ENCODE measurements at regions not wholly inside any gene's neighbourhood (a gene's known extent, or its start where the extent isn't known, plus 50 kb on each side); places are given as distances from the start of the nearest gene placed in this dataset.

GRCh38 chr18:65415098-65415497 is 335.7 kb upstream of the CDH7 start:
- no peak overlapping the region for H3K27ac Mint-ChIP-seq
- H3K4me3 Mint-ChIP-seq = no peak overlapping the region
- no peaks in the 10 kb centered on the region for H3K4me1 Mint-ChIP-seq
- intact Hi-C loops (cut with micrococcal nuclease) = loop anchor here (5.0 kb wide), 1 partner anchor 168 kb away; no protein-coding TSS in a partner anchor
- no peaks in the 10 kb centered on the region for H3K9me3 Mint-ChIP-seq
- H3K27me3 Mint-ChIP-seq = no peaks in the 10 kb centered on the region
- no peak for DNase-seq
- H3K36me3 Mint-ChIP-seq (ENCODE audit: low read depth) = no peaks in the 10 kb centered on the region

GRCh38 chr18:65414501-65414900 is 336.3 kb upstream of the CDH7 start:
- no peaks in the 10 kb centered on the region for H3K36me3 Mint-ChIP-seq (ENCODE audit: low read depth)
- H3K27ac Mint-ChIP-seq = no peak overlapping the region
- no peaks in the 10 kb centered on the region for H3K9me3 Mint-ChIP-seq
- intact Hi-C loops (cut with micrococcal nuclease) = no loop called here
- no peaks in the 10 kb centered on the region for H3K27me3 Mint-ChIP-seq
- no peak for DNase-seq
- H3K4me1 Mint-ChIP-seq = no peaks in the 10 kb centered on the region
- H3K4me3 Mint-ChIP-seq = no peak overlapping the region

GRCh38 chr18:65411061-65411460 is 339.8 kb upstream of the CDH7 start:
- Mint-ChIP-seq H3K36me3 (ENCODE audit: low read depth) (no peaks in the 10 kb centered on the region), H3K27me3 (no peaks in the 10 kb centered on the region), H3K4me1 (no peaks in the 10 kb centered on the region), H3K27ac (no peak overlapping the region), H3K4me3 (no peak overlapping the region), H3K9me3 (no peaks in the 10 kb centered on the region)
- DNase-seq = no peak
- intact Hi-C loops (cut with micrococcal nuclease) = no loop called here

GRCh38 chr18:65409261-65409660 is 341.6 kb upstream of the CDH7 start:
- Mint-ChIP-seq H3K9me3 (peaks cover 10% of the 10 kb centered on the region), H3K4me1 (no peaks in the 10 kb centered on the region), H3K36me3 (ENCODE audit: low read depth) (no peaks in the 10 kb centered on the region), H3K27me3 (no peaks in the 10 kb centered on the region), H3K27ac (no peak overlapping the region), H3K4me3 (no peak overlapping the region)
- intact Hi-C loops (cut with micrococcal nuclease) = no loop called here
- DNase-seq = no peak

- intact Hi-C loops (cut with micrococcal nuclease) = no loop called here
- no peak overlapping the region for H3K4me3 Mint-ChIP-seq
- H3K9me3 Mint-ChIP-seq = peaks cover 10% of the 10 kb centered on the region
- H3K27me3 Mint-ChIP-seq = no peaks in the 10 kb centered on the region
- H3K27ac Mint-ChIP-seq = no peak overlapping the region
- H3K36me3 Mint-ChIP-seq (ENCODE audit: low read depth) = no peaks in the 10 kb centered on the region
- H3K4me1 Mint-ChIP-seq = no peaks in the 10 kb centered on the region
- no peak for DNase-seq
These were observed 347.3 kb upstream of the CDH7 start for GRCh38 chr18:65403534-65403933.

GRCh38 chr18:65399091-65399490 is 351.7 kb upstream of the CDH7 start:
- Mint-ChIP-seq H3K9me3 (no peaks in the 10 kb centered on the region), H3K27ac (no peak overlapping the region), H3K4me3 (no peak overlapping the region), H3K36me3 (ENCODE audit: low read depth) (no peaks in the 10 kb centered on the region), H3K4me1 (no peaks in the 10 kb centered on the region), H3K27me3 (no peaks in the 10 kb centered on the region)
- intact Hi-C loops (cut with micrococcal nuclease) = no loop called here
- DNase-seq = no peak

GRCh38 chr18:65398347-65399075 is 352.3 kb upstream of the CDH7 start:
- Mint-ChIP-seq H3K36me3 (ENCODE audit: low read depth) (no peaks in the 10 kb centered on the region), H3K27ac (no peak overlapping the region), H3K9me3 (no peaks in the 10 kb centered on the region), H3K4me3 (no peak overlapping the region), H3K4me1 (no peaks in the 10 kb centered on the region), H3K27me3 (no peaks in the 10 kb centered on the region)
- DNase-seq = no peak
- intact Hi-C loops (cut with micrococcal nuclease) = no loop called here

GRCh38 chr18:65380986-65381385 is 369.8 kb upstream of the CDH7 start:
- H3K4me1 Mint-ChIP-seq = no peaks in the 10 kb centered on the region
- intact Hi-C loops (cut with micrococcal nuclease) = no loop called here
- no peak overlapping the region for H3K27ac Mint-ChIP-seq
- DNase-seq = no peak
- H3K36me3 Mint-ChIP-seq (ENCODE audit: low read depth) = no peaks in the 10 kb centered on the region
- no peak overlapping the region for H3K4me3 Mint-ChIP-seq
- H3K9me3 Mint-ChIP-seq = peaks cover 1% of the 10 kb centered on the region
- H3K27me3 Mint-ChIP-seq = no peaks in the 10 kb centered on the region

GRCh38 chr18:65380571-65380970 is 370.2 kb upstream of the CDH7 start:
- no peaks in the 10 kb centered on the region for H3K36me3 Mint-ChIP-seq (ENCODE audit: low read depth)
- no peaks in the 10 kb centered on the region for H3K4me1 Mint-ChIP-seq
- no peak overlapping the region for H3K4me3 Mint-ChIP-seq
- intact Hi-C loops (cut with micrococcal nuclease) = no loop called here
- DNase-seq = no peak
- H3K27ac Mint-ChIP-seq = no peak overlapping the region
- H3K27me3 Mint-ChIP-seq = no peaks in the 10 kb centered on the region
- H3K9me3 Mint-ChIP-seq = no peaks in the 10 kb centered on the region

GRCh38 chr18:65372904-65373303 is 377.9 kb upstream of the CDH7 start:
- intact Hi-C loops (cut with micrococcal nuclease) = no loop called here
- Mint-ChIP-seq H3K27me3 (no peaks in the 10 kb centered on the region), H3K9me3 (peaks cover 6% of the 10 kb centered on the region), H3K4me1 (no peaks in the 10 kb centered on the region), H3K4me3 (no peak overlapping the region), H3K36me3 (ENCODE audit: low read depth) (no peaks in the 10 kb centered on the region), H3K27ac (no peak overlapping the region)
- DNase-seq = no peak

- Mint-ChIP-seq H3K36me3 (ENCODE audit: low read depth) (no peaks in the 10 kb centered on the region), H3K9me3 (peaks cover 4% of the 10 kb centered on the region), H3K4me3 (no peak overlapping the region), H3K4me1 (no peaks in the 10 kb centered on the region), H3K27me3 (no peaks in the 10 kb centered on the region), H3K27ac (no peak overlapping the region)
- DNase-seq = no peak
- intact Hi-C loops (cut with micrococcal nuclease) = no loop called here
These were observed 385.4 kb upstream of the CDH7 start for GRCh38 chr18:65365245-65365980.

- DNase-seq = no peak
- H3K4me1 Mint-ChIP-seq = no peaks in the 10 kb centered on the region
- no peak overlapping the region for H3K4me3 Mint-ChIP-seq
- no peaks in the 10 kb centered on the region for H3K36me3 Mint-ChIP-seq (ENCODE audit: low read depth)
- intact Hi-C loops (cut with micrococcal nuclease) = no loop called here
- peaks cover 4% of the 10 kb centered on the region for H3K9me3 Mint-ChIP-seq
- no peak overlapping the region for H3K27ac Mint-ChIP-seq
- no peaks in the 10 kb centered on the region for H3K27me3 Mint-ChIP-seq
These were observed 386.7 kb upstream of the CDH7 start for GRCh38 chr18:65363911-65364632.

- no peak overlapping the region for H3K27ac Mint-ChIP-seq
- intact Hi-C loops (cut with micrococcal nuclease) = no loop called here
- no peak overlapping the region for H3K4me3 Mint-ChIP-seq
- no peaks in the 10 kb centered on the region for H3K4me1 Mint-ChIP-seq
- DNase-seq = no peak
- H3K9me3 Mint-ChIP-seq = peaks cover 3% of the 10 kb centered on the region
- H3K36me3 Mint-ChIP-seq (ENCODE audit: low read depth) = no peaks in the 10 kb centered on the region
- H3K27me3 Mint-ChIP-seq = no peaks in the 10 kb centered on the region
These were observed 387.8 kb upstream of the CDH7 start for GRCh38 chr18:65363011-65363410.

GRCh38 chr18:65359479-65359878 is 391.3 kb upstream of the CDH7 start:
- Mint-ChIP-seq H3K27ac (no peak overlapping the region), H3K27me3 (no peaks in the 10 kb centered on the region), H3K9me3 (no peaks in the 10 kb centered on the region), H3K4me1 (no peaks in the 10 kb centered on the region), H3K36me3 (ENCODE audit: low read depth) (no peaks in the 10 kb centered on the region), H3K4me3 (no peak overlapping the region)
- no peak for DNase-seq
- intact Hi-C loops (cut with micrococcal nuclease) = no loop called here
